ENCODE measurements at regions not wholly inside any gene's neighbourhood (a gene's known extent, or its start where the extent isn't known, plus 50 kb on each side); places are given as distances from the start of the nearest gene placed in this dataset.

- TF ChIP-seq, protein P1, sequence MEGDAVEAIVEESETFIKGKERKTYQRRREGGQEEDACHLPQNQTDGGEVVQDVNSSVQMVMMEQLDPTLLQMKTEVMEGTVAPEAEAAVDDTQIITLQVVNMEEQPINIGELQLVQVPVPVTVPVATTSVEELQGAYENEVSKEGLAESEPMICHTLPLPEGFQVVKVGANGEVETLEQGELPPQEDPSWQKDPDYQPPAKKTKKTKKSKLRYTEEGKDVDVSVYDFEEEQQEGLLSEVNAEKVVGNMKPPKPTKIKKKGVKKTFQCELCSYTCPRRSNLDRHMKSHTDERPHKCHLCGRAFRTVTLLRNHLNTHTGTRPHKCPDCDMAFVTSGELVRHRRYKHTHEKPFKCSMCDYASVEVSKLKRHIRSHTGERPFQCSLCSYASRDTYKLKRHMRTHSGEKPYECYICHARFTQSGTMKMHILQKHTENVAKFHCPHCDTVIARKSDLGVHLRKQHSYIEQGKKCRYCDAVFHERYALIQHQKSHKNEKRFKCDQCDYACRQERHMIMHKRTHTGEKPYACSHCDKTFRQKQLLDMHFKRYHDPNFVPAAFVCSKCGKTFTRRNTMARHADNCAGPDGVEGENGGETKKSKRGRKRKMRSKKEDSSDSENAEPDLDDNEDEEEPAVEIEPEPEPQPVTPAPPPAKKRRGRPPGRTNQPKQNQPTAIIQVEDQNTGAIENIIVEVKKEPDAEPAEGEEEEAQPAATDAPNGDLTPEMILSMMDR (IDR thresholded peaks at IDR 0.05; ENCODE audit: low read length): no peak
- TF ChIP-seq EZH2 (IDR thresholded peaks at IDR 0.05; ENCODE audit: borderline replicate concordance, low read length): no peak
These were observed 56.3 kb upstream of the TMCO5A start for GRCh38 chr15:37877851-37878741.
